Vagina (tissue), 2 donors: ENCODE measurements at regions not wholly inside any gene's neighbourhood (a gene's known extent, or its start where the extent isn't known, plus 50 kb on each side); places are given as distances from the start of the nearest gene placed in this dataset.

ENCODE experiments used
- DNase-seq, 2 donors: peaks; one replicate each; pipeline ENCODE4 v3.0.0-alpha.2; 2017; ENCODE audit errors: extremely low spot score in 2 of 2
- H3K27ac ChIP-seq: fragments of 200-600 bp; sonication (generic); one replicate; pipeline ENCODE4 v1.5.1; 2019
- H3K27me3 ChIP-seq: fragments of 200-600 bp; sonication (generic); one replicate; pipeline ENCODE4 v1.5.1; 2019
- H3K36me3 ChIP-seq, 2 donors: fragments of 200-600 bp; sonication (generic); one replicate each; pipeline ENCODE4 v1.5.1; 2017 to 2019
- H3K4me1 ChIP-seq: fragments of 200-600 bp; sonication (generic); one replicate; pipeline ENCODE4 v1.5.1; 2019
- H3K4me3 ChIP-seq, 2 donors: fragments of 200-600 bp; sonication (generic); 1 replicate in 1 of 2; 2 replicates in 1 of 2; pipeline ENCODE4 v1.5.1; 2016 to 2019
- H3K9me3 ChIP-seq: fragments of 200-600 bp; sonication (generic); one replicate; pipeline ENCODE4 v1.5.1; 2019
- CTCF ChIP-seq, 3 experiments: fragments of 450-650 bp in 2 of 3; fragments of 200-600 bp in 1 of 3; sonication (generic) in 1 of 3; IDR thresholded peaks; one replicate each; pipeline ENCODE4 v1.5.1; 2017 to 2019; ENCODE audit warnings: antibody characterized with exemption in 3 of 3, mild to moderate bottlenecking in 2 of 3, moderate library complexity in 2 of 3
- POLR2A ChIP-seq, 2 donors: fragments of 450-650 bp; IDR thresholded peaks; one replicate each; pipeline ENCODE4 v1.6.1; 2017; ENCODE audit warnings: antibody characterized with exemption in 2 of 2, mild to moderate bottlenecking in 2 of 2, moderate library complexity in 2 of 2
- POLR2AphosphoS5 ChIP-seq, 2 donors: sonication (generic); formaldehyde crosslinking; IDR thresholded peaks; one replicate each; pipeline ENCODE4 v1.9.0; 2017; ENCODE audit warnings: antibody characterized with exemption in 2 of 2, mild to moderate bottlenecking in 2 of 2, low read depth in 1 of 2; ENCODE audit not compliant: insufficient read depth in 1 of 2
- intact Hi-C: fragments of 100-400 bp; cut with DNase I; formaldehyde crosslinking; loops from one replicate; pipeline ENCODE4 v1.15.1; 2023

- Histone ChIP-seq H3K36me3 (no peaks in the 10 kb centered on the region), H3K27me3 (no peaks in the 10 kb centered on the region), H3K9me3 (no peaks in the 10 kb centered on the region), H3K27ac (no peak overlapping the region), H3K4me3 (no peak overlapping the region), H3K4me1 (no peaks in the 10 kb centered on the region)
- no peak for TF ChIP-seq POLR2A (IDR thresholded peaks at IDR 0.05)
- TF ChIP-seq CTCF (IDR thresholded peaks at IDR 0.05) = no peak
- TF ChIP-seq POLR2AphosphoS5 (IDR thresholded peaks at IDR 0.05; ENCODE audit: insufficient read depth in 1 of 2, low read depth in 1 of 2) = no peak
- intact Hi-C loops = no loop called here
- no peak for DNase-seq
These were observed 494.6 kb upstream of the LRRC4C start for GRCh38 chr11:41954034-41954433.

DNA sequence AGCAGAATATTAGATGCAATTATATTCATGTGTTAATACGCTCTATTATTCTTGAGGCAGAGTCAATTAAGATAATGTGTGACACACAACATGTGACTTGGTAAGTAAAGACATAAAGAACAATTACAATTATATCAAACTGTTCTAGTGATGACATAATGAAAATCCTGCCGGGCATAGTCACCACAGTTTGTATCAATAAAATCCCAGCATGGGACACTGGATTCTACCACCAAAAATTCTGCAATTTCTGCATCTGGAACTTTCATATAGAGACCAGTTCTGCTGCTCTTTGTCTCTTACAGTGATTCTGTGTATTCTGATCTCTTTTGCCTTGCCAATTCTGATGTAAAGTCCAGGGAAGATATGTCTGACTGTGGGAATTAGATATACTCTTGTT lies 495.6 kb upstream of the LRRC4C start:
- Histone ChIP-seq H3K9me3 (no peaks in the 10 kb centered on the region), H3K4me1 (no peaks in the 10 kb centered on the region), H3K27me3 (no peaks in the 10 kb centered on the region), H3K36me3 (no peaks in the 10 kb centered on the region), H3K27ac (no peak overlapping the region), H3K4me3 (no peak overlapping the region)
- intact Hi-C loops = no loop called here
- no peak for TF ChIP-seq CTCF (IDR thresholded peaks at IDR 0.05)
- TF ChIP-seq POLR2A (IDR thresholded peaks at IDR 0.05) = no peak
- no peak for TF ChIP-seq POLR2AphosphoS5 (IDR thresholded peaks at IDR 0.05; ENCODE audit: insufficient read depth in 1 of 2, low read depth in 1 of 2)
- no peak for DNase-seq

DNA sequence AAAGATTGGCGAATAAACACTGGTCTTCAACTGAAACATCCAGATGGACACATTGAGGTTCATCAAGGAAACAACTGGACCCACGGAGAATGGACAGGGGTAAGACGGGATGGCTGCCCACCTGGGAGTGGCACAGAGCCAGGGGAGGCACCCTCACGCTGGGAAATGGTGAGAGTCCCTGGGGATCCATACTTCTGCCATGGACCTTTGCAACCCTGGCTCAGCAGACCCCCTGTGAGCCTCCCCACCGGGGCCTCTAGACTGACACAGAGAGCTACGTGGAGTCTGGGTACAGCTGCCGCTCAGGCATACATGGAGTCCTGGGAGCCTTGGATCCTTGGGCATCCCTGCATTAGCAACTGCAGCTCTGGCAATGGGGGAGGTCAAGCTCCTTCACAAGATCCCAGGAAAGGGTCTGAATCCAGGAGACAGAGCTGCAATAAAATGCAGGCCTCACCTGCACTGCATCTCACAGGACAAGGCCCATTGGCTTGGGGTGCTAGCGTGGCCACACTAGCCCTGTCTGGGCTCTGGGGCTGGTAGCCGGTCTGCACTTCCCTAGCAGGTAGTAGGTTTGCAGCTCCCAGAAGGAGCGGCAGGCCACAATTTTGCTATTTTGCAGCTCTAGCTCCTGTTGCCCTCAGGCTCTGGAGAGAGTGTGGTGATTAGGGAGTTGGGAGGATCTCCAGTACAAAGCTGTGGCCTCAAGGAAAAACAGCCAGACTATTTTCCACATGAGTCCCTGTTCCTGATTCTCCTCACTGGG lies 496.4 kb upstream of the LRRC4C start:
- DNase-seq = no peak
- Histone ChIP-seq H3K4me3 (no peak overlapping the region), H3K4me1 (no peaks in the 10 kb centered on the region), H3K27me3 (no peaks in the 10 kb centered on the region), H3K36me3 (no peaks in the 10 kb centered on the region), H3K27ac (no peak overlapping the region), H3K9me3 (no peaks in the 10 kb centered on the region)
- intact Hi-C loops = no loop called here
- TF ChIP-seq POLR2A (IDR thresholded peaks at IDR 0.05) (no peak), CTCF (IDR thresholded peaks at IDR 0.05) (no peak), POLR2AphosphoS5 (IDR thresholded peaks at IDR 0.05; ENCODE audit: insufficient read depth in 1 of 2, low read depth in 1 of 2) (no peak)

- H3K4me1 ChIP-seq = no peaks in the 10 kb centered on the region
- no peak for TF ChIP-seq CTCF (IDR thresholded peaks at IDR 0.05)
- no peak for TF ChIP-seq POLR2A (IDR thresholded peaks at IDR 0.05)
- no peak for TF ChIP-seq POLR2AphosphoS5 (IDR thresholded peaks at IDR 0.05; ENCODE audit: insufficient read depth in 1 of 2, low read depth in 1 of 2)
- H3K27ac ChIP-seq = no peak overlapping the region
- DNase-seq = no peak
- intact Hi-C loops = no loop called here
- no peak overlapping the region for H3K4me3 ChIP-seq
- no peaks in the 10 kb centered on the region for H3K9me3 ChIP-seq
- no peaks in the 10 kb centered on the region for H3K36me3 ChIP-seq
- no peaks in the 10 kb centered on the region for H3K27me3 ChIP-seq
These were observed 504.0 kb upstream of the LRRC4C start for GRCh38 chr11:41963406-41963805.

DNA sequence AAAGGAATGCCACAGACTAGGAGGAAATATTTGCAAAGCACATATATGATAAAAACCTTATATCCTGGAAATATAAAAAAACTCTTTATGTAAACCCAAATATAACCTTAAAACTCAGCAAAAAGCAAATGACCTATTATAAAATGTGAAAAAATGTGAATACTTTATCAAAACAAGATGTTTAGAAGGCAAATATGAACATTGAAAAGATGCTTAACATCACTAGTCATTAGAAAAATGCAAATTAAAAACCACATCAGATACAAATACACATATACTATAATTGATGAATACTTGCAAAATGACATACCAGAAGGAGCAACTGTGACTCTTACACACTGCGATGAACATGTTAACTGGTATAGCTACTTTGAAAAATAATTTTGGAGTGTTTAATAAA lies 511.2 kb upstream of the LRRC4C start:
- Histone ChIP-seq H3K27ac (no peak overlapping the region), H3K4me1 (no peaks in the 10 kb centered on the region), H3K4me3 (no peak overlapping the region), H3K9me3 (no peaks in the 10 kb centered on the region), H3K27me3 (no peaks in the 10 kb centered on the region), H3K36me3 (no peaks in the 10 kb centered on the region)
- no peak for TF ChIP-seq CTCF (IDR thresholded peaks at IDR 0.05)
- TF ChIP-seq POLR2A (IDR thresholded peaks at IDR 0.05) = no peak
- no peak for TF ChIP-seq POLR2AphosphoS5 (IDR thresholded peaks at IDR 0.05; ENCODE audit: insufficient read depth in 1 of 2, low read depth in 1 of 2)
- no peak for DNase-seq
- intact Hi-C loops = no loop called here
